DMS 273 treated with DMSO at 0.1 percent for 48 hours (cell line): ENCODE measurements at regions not wholly inside any gene's neighbourhood (a gene's known extent, or its start where the extent isn't known, plus 50 kb on each side); places are given as distances from the start of the nearest gene placed in this dataset.
A peak's percentile ranks its signal among the peaks of the same experiment; 100 is the strongest.
"Not testable (repeated sequence)": the region's sequence is repeated elsewhere in the genome, so short reads cannot be mapped to it uniquely, and the experiment has no call there.

Experiments used
- DNase-seq: peaks from one replicate; lab custom pipeline; 2025; lab: John Stamatoyannopoulos, UW

DNA sequence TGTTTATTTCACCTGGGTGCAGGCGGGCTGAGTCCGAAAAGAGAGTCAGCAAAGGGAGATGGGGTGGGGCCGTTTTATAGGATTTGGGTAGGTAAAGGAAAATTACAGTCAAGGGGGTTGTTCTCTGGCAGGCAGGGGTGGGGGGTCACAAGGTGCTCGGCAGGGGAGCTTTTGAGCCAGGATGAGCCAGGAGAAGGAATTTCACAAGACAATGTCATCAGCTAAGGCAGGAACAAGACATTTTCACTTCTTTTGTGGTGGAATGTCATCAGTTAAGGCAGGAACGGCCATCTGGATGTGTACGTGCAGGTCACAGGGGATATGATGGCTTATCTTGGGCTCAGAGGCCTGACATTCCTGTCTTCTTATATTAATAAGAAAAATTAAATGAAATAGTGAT, 115.8 kb upstream of the KCNJ3 start:
- DNase-seq, result not testable (repeated sequence)

DNA sequence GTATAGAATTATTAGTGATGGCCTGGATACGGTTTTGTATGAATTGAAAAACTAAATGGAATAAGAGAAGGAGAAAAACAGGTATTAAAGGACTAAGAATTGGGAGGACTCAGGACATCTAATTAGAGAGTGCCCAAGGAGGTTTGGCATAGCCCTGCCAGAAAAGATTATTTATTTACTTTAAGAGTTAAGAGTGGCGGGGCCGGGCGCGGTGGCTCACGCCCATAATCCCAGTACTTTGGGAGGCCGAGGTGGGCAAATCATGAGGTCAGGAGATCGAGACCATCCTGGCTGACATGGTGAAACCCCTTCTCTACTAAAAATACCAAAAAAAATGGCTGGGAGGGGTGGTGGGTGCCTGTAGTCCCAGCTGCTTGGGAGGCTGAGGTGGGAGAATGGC, 115.2 kb upstream of the KCNJ3 start:
- not testable (repeated sequence) for DNase-seq

DNA sequence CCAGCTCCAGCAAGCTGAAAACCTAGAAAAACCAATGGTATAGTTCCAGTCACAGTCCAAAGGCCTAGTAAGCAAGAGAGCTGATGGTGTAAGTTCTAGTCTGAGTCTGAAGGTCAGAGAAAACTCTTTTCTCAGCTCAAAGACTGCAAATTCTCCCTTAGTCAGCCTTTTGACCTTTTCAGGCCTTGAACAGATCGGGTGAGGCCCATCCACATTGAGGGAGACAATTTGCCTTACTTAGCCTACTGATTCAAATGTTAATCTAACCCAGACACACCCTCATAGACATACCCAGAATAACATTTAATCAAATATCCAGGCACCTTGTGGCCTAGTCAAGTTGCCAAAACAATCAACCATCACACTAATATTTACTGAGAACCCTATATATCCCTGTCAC, 110.8 kb upstream of the KCNJ3 start:
- DNase-seq, result no peak

DNA sequence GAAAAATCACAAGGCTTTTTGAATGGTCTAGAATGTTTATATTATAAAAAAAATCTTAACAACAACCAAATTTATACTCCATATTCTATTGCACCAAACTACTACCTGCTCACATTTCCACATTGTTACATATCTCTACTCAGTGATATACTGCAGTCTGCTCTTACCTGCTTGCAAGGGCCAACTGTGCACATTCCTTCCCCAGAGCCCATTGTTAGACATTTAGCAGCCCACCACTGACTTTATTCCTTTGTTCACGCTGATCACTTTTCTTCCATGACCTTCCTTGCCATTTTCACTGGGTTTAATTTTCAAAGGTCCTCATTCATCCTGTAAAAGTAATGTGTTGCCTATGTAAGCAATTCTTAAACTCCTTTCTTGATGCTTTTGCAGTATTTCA, 109.7 kb upstream of the KCNJ3 start:
- no peak for DNase-seq

DNA sequence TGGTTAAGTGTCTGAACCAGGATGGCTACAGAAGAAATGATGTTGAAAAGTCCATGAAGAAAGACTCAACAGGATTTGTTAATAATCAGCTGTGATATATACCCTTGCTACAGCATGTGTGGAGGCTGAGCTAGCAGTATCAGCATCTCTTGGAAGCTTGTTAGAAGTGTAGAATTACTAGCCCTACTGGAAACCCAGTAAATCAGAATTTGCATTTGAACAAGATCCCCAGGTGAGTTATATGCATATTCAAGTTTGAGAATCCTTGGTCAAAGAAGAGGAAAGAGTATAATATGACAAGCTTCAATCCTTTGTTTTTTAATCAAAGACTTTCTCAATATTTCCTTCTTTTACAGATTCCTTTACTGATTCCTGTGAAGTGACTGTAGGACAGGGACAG, 109.0 kb upstream of the KCNJ3 start:
- DNase-seq, result no peak

DNA sequence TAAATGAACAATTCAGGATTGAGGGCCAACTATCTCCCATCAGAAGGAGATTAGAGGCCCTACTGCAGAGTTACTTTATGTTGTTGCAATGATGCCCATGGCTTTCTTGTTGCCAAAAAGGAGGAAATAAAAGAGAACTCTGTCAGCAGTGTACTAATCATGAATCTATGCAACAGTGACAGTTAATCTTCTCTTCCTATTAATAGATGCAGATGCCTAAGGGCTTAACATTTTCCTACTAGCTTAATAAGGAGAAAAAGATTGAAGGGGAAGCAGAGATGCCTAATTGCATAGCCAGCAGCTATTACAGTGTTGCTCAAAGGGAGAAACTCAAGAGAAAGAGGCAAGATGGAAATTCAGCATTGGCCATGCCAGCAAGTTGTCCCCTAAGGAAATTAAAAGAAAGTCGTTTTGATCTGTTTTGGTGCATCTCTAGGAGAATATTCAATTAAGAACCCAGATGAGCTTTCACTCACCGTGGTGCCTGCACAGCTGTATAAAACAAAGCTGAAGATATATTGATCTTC, 107.1 kb upstream of the KCNJ3 start:
- DNase-seq, result no peak

DNA sequence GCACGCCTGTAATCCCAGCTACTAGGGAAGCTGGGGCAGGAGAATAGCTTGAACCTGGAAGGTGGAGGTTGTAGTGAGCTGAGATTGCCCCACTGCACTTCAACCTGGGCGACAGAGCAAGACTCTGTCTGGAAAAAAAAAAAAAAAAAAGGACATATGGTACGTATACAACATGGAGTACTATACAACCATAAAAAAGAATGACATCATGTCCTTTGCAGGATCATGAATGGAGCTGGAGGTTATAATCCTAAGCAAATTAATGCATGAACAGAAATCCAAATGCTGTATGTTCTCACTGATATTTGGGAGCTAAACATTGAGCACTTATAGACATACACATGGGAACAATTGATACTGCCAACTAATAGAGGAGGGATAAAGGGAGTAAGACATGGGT, 99.3 kb upstream of the KCNJ3 start:
- no peak for DNase-seq

DNA sequence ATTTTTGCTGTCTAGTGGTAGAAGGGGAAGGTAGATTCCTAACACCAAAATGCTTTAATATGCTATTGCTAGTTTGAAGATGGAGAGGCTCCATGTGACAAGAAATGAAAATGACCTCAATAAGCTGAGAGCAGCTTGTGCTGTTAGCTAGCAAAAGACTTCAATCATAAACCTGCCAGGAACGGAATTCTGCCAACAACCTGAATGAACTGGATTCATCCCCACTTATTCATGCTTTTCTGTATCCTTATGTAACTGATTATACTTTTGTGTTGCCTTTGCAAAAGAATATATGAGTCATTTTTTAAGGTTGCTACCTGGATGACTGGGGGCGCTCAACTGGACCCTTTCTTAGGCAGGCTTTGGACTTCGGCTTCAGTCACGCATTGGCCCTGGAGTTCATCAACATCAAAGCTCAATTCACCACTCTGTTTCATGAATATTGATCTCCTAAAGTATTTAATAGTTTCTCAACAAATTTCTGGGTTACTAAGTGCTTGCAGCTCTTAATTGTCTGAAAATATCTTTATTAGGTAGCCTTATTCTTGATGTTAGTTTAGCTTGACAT, 97.5 kb upstream of the KCNJ3 start:
- no peak for DNase-seq

DNA sequence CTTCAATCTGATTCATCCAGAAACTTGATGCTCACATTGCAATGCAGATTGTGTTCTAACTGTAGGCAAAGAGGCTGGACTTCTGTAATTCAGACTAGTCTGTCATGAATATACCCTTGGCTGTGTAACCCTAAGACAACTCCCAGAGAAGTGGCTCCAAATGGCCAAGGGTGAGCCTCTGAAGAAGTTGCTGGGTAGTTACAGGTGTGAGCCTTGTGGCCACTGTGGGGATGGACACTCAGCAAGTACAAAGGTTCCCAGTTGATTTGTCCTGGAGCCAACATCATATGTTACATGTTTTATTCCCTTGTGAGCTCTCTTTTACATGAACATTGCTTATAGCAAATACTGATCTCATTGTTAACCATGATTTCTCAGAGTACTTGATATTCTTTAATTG, 94.8 kb upstream of the KCNJ3 start:
- no peak for DNase-seq

DNA sequence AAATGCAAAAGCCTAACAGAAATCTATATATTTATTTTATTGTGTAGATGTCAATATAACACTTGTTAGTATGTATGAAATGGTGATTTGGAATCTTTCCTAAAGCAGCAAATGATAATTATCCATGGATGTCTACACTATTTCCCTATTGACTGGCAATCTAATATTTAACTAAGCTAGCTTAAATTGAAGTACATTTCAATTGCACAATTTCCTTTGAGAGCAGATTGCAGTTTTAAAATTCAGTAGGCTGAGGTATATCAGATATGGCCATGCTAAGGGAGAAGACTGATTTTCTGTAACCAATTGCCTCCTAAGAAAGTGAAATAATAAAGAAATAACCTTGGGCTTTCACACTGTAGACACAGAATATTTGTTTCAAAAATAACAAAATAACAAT, 90.1 kb upstream of the KCNJ3 start:
- no peak for DNase-seq

DNA sequence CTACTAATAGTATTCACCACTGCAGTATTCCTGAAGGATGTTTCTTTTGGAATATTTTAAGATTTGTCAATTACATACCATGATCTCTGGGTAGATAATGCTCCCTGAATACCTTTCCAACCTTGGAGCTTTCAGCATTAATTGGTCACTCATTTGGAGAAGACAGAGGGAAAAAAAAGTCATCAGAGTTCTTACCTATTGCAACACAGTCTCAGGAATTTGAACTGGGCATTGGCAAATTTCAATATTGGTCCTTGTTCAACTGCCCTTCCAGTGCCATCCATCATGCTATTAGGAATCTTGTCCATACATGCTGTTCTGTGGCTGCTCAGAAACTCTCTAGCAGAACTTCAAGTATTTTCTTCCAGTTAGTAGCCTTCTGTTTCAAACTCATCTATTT, 83.6 kb upstream of the KCNJ3 start:
- no peak for DNase-seq

DNA sequence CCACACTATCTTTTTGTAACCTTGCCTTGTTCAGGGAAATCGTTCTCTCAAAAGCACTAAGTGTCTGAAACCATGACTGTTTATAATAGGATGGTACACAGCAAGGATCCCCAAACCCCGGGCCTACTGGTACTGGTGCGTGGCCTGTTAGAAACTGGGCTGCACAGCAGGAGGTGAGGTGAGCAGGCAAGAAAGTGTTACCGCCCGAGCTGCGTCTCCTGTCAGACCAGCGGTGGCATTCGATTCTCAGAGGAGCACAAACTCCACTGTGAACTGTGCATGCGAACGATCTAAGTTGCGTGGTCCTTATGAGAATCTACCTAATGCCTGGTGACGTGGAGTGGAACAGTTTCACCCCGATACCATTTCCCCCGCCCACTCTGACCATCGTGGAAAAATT, 81.8 kb upstream of the KCNJ3 start:
- DNase-seq, result no peak

DNA sequence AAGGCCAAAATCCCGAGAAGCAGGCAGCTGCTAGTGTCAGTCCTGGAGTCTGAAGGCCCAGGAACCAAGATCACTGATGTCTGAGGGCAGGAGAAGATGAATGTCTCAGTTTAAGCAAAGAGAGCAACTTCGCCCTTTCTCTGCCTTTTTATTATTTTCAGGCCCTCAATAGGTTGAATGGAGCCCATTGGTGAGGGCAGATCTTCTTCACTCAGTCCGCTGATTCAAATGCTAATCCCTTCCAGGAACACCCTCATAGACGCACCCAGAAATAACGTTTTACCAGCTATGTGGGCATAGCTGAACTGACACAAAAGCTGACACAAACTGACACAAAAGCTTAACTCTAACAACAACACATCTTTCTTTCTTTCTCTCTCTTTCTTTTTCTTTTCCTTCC, 78.0 kb upstream of the KCNJ3 start:
- no peak for DNase-seq

DNA sequence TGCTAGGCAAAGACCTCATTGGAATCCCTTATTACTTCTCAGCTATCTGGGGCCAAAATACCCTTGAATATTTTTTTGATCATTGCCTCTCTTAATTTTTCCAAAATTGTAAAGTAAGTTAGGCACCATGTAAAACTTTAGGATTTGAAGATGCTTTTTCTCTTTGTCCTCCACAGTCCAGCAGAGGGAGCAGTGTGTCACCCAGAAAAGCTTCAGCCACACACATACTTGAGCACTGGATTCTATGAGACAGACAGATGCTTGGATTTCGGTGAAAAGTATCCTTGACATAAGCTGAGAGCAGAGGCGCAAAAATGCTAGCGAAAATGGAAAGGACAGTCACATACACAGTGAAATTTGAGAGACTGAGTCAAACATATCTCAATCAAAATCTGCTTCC, 74.7 kb upstream of the KCNJ3 start:
- peak; percentile 41 for DNase-seq

DNA sequence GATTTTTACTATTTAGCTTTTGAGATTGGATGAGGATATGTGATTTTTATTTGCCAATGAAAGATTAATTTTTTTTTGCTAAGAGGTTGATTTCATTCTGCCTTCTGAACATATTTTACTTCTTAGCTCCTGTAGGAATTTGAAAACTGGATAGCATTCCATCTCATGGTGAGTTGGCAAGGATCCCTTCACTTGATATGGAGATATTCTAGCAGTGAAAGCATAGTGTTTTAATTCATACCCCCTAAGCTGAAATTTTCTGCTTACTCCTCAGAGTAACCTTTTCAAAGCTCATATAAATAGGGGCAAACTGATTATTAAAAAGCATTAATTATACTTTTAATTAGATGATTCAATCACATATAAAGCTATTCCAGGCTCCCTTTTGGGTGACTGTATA, 61.0 kb upstream of the KCNJ3 start:
- DNase-seq, result no peak

DNA sequence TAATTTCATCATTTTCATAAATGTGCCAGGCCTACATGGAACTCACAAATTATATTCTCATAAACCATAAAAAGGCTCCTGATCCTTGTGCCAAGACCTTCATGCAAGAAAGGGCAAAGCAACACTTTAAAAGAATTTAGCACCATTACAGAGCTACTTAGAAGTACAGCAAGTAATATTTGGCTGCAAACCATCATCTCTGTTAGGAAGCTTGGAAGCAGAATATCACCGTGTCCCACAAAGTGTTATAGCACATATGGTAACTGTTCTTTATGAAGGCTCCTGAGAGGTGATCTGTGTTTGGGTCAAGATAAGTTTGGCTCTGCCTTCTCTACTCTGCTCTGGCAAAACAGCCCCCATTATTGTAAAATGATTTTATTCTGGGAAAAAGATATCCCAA, 59.7 kb upstream of the KCNJ3 start:
- no peak for DNase-seq

DNA sequence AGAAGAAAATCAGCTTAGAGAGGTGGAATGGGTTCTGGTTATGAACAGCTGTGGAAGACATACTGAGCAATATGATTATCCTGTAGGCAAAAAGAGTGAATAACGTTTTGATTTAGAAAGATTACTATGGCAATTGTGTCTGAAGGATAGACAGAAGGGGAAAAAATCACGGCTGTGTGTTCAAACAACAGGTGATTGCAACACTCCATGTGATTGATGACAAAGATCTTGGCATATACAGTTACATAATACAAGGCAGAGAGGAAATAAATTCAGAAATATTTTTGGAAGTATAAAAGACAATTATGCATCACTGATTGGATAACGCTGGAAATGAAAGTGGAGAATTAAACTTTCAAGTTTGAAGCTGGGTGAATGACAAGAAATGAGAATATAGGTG, 58.5 kb upstream of the KCNJ3 start:
- DNase-seq, result no peak
